GM10248 (cell line): ENCODE measurements at regions not wholly inside any gene's neighbourhood (a gene's known extent, or its start where the extent isn't known, plus 50 kb on each side); places are given as distances from the start of the nearest gene placed in this dataset.

Source experiments
- CTCF ChIA-PET: fragments of 300-600 bp; sonication (Branson Sonifier 250); formaldehyde crosslinking; extraction: SDS; loops from one replicate; lab custom pipeline; 2021; ENCODE audit warnings: antibody characterized with exemption; lab: Yijun Ruan, JAX
- POLR2A ChIA-PET: fragments of 350-650 bp; sonication (Branson Sonifier 250); formaldehyde crosslinking; extraction: SDS; loops from one replicate; lab custom pipeline; 2020; ENCODE audit warnings: antibody characterized with exemption; lab: Yijun Ruan, JAX
- DNase-seq: peaks from one replicate; pipeline ENCODE4 v3.0.0; 2012; ENCODE audit errors: extremely low spot score
- CTCF ChIP-seq: IDR thresholded peaks from 2 replicates; pipeline ENCODE4 v1.5.1; 2012; ENCODE audit warnings: mild to moderate bottlenecking, low read depth; ENCODE audit errors: extremely low read depth, missing control alignments, control extremely low read depth

- CTCF ChIA-PET = no interaction called here
Measured at GRCh38 chr1:38293567-38293966, 247.0 kb upstream of the POU3F1 start.

GRCh38 chr1:38292969-38293368 lies 246.4 kb upstream of the POU3F1 start:
- DNase-seq = no peak
- POLR2A ChIA-PET = no interaction called here
- TF ChIP-seq CTCF = no peak
- CTCF ChIA-PET = no interaction called here

More at GRCh38 chr1:38293567-38293966, 247.0 kb upstream of the POU3F1 start:
- DNase-seq = no peak
- no peak for TF ChIP-seq CTCF
- POLR2A ChIA-PET = no interaction called here

- TF ChIP-seq CTCF = no peak
- ChIA-PET POLR2A (no interaction called here), CTCF (no interaction called here)
- DNase-seq = no peak
Measured at GRCh38 chr1:38291906-38292521, 245.4 kb upstream of the POU3F1 start.

GRCh38 chr1:38291336-38291735 lies 244.7 kb upstream of the POU3F1 start:
- no peak for DNase-seq
- POLR2A ChIA-PET = no interaction called here
- CTCF ChIA-PET = no interaction called here
- no peak for TF ChIP-seq CTCF

- ChIA-PET POLR2A (no interaction called here), CTCF (no interaction called here)
- DNase-seq = no peak
- no peak for TF ChIP-seq CTCF
Measured at GRCh38 chr1:38289034-38289433, 242.4 kb upstream of the POU3F1 start.

GRCh38 chr1:38287547-38287946 lies 241.0 kb upstream of the POU3F1 start:
- TF ChIP-seq CTCF = no peak
- ChIA-PET CTCF (interaction anchor here (1.9 kb wide), 1 partner anchor 19 kb away, joined by 6 read pairs; no protein-coding TSS in a partner anchor), POLR2A (no interaction called here)
- no peak for DNase-seq

- DNase-seq = no peak
- CTCF ChIA-PET = interaction anchor here (1.9 kb wide), 1 partner anchor 18 kb away, joined by 6 read pairs; no protein-coding TSS in a partner anchor
- POLR2A ChIA-PET = no interaction called here
- no peak for TF ChIP-seq CTCF
Measured at GRCh38 chr1:38287036-38287435, 240.4 kb upstream of the POU3F1 start.
